IPS-20b (cell line): ENCODE measurements at regions not wholly inside any gene's neighbourhood (a gene's known extent, or its start where the extent isn't known, plus 50 kb on each side); places are given as distances from the start of the nearest gene placed in this dataset.
A peak's percentile ranks its signal among the peaks of the same experiment; 100 is the strongest.

Experiments used
- H3K27ac ChIP-seq: one replicate; pipeline ENCODE4 v1.5.1; 2013; ENCODE audit warnings: low read length
- H3K27me3 ChIP-seq: 2 replicates; pipeline ENCODE4 v1.6.1; 2013; ENCODE audit warnings: mild to moderate bottlenecking, low read length, inconsistent platforms; ENCODE audit not compliant: insufficient read depth
- H3K36me3 ChIP-seq: 2 replicates; pipeline ENCODE4 v1.6.1; 2013; ENCODE audit warnings: low read depth, mild to moderate bottlenecking, inconsistent platforms, low read length, moderate library complexity; ENCODE audit not compliant: insufficient read depth
- H3K4me1 ChIP-seq: 2 replicates; pipeline ENCODE4 v1.6.1; 2013; ENCODE audit warnings: mild to moderate bottlenecking, control low read depth, inconsistent platforms, low read length, moderate library complexity; ENCODE audit not compliant: insufficient read depth
- H3K4me3 ChIP-seq: 2 replicates; pipeline ENCODE4 v1.5.1; 2013; ENCODE audit warnings: mild to moderate bottlenecking, low read length, inconsistent platforms
- H3K9ac ChIP-seq: 2 replicates; pipeline ENCODE4 v1.6.1; 2013; ENCODE audit warnings: low read depth, mild to moderate bottlenecking, inconsistent platforms, low read length, moderate library complexity
- H3K9me3 ChIP-seq: 2 replicates; pipeline ENCODE4 v1.6.1; 2013; ENCODE audit warnings: mild to moderate bottlenecking, low read depth, low read length, inconsistent platforms; ENCODE audit not compliant: insufficient read depth

DNA sequence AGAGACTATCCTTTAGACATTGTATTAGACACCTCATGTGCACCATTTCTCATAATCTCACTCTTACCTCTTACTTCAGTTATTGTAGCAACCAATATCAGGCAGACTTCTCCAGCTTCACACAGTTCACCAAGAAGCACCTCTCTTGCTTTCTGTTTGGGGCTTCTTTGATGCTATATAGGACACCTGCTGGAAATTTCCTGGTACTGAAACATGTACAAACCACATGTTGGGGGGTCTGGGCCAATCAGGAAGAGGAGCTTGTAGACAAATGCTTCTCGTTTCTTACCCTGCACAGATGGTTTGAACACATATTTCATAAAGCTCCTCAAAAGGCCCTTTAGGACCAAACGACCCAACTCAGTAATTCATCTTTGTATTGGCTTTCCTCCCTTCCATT lies 212.1 kb downstream of the IZUMO3 start:
- no peak overlapping the region for H3K9ac ChIP-seq
- H3K4me1 ChIP-seq = peaks cover 9% of the 10 kb centered on the region; the same call in 1 of the 2 replicates
- no peak overlapping the region for H3K27ac ChIP-seq
- no peaks in the 10 kb centered on the region for H3K9me3 ChIP-seq
- no peak overlapping the region for H3K4me3 ChIP-seq
- H3K27me3 ChIP-seq = no peaks in the 10 kb centered on the region
- H3K36me3 ChIP-seq = no peaks in the 10 kb centered on the region

DNA sequence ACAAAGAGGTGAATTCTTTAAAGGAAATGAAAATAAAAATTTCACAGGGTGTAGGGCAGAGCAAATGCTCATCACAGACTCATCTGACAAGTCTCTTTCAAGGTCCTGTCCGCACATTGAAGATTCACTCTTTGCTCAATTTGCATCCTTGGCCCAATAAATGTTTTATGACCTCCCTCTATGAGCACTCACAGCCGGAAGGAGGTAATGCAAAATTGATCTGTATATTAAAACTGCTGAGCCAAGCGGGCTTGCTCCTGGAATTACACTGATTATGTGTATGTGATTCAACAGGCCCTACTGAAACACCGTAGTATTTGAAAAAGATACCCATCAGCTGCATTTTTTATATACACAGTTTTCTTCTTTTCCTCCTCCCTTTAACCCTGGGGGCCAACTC lies 246.8 kb downstream of the IZUMO3 start:
- peaks cover 6% of the 10 kb centered on the region; the same call in 1 of the 2 replicates for H3K4me1 ChIP-seq
- no peaks in the 10 kb centered on the region for H3K27me3 ChIP-seq
- H3K27ac ChIP-seq = no peak overlapping the region
- no peak overlapping the region for H3K9ac ChIP-seq
- no peak overlapping the region for H3K4me3 ChIP-seq
- no peaks in the 10 kb centered on the region for H3K36me3 ChIP-seq
- H3K9me3 ChIP-seq = 0 out of 2 replicates have a peak, but pooled peaks cover 3% of the 10 kb centered on the region

DNA sequence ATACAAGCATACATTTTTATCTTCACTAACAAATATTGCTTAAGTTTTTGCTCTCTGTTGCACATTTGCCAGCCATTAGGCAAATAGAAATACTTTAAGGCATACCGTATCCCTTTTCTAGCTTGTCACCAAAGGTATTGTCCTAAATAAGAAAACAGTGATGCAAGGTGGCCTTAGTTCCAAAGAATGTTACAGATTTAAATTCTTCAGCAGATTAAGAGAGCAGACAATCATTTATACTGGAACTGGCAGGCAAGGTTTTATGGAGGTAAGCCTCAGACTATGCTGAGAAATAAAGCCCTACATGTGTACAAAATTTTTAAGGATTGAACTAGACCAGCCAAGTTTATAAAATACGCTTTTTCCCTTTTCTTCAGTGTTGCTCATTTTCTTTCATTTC lies 247.8 kb downstream of the IZUMO3 start:
- Histone ChIP-seq H3K36me3 (no peaks in the 10 kb centered on the region), H3K9ac (no peak overlapping the region), H3K27me3 (no peaks in the 10 kb centered on the region), H3K27ac (no peak overlapping the region), H3K4me1 (peaks cover 16% of the 10 kb centered on the region; the same call in 1 of the 2 replicates), H3K4me3 (no peak overlapping the region), H3K9me3 (0 out of 2 replicates have a peak, but pooled peaks cover under 1% of the 10 kb centered on the region)

DNA sequence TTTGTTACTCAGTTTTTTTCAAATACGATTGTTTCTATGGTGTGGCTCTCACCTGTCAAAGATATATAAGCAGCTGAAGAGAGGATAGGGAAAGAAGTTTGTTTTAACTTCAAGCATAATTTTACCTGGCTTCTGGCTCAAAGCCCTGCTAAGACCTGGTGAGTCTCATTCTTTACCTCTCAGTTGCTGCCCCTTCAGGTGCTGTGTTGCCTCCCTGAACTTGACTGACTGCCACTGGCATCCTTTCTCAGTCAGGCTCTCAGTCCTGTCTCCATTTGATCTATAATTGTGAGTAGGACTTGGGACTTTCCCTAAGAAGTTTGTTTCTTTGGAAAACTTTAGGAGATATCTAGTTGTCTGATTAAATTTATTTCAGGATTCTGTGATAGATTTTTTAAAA lies 249.6 kb downstream of the IZUMO3 start:
- no peak overlapping the region for H3K4me3 ChIP-seq
- no peaks in the 10 kb centered on the region for H3K36me3 ChIP-seq
- H3K4me1 ChIP-seq = peaks cover 22% of the 10 kb centered on the region; the same call in 1 of the 2 replicates
- no peak overlapping the region for H3K9ac ChIP-seq
- H3K9me3 ChIP-seq = no peaks in the 10 kb centered on the region; the same call in 1 of the 2 replicates
- no peak overlapping the region for H3K27ac ChIP-seq
- no peaks in the 10 kb centered on the region for H3K27me3 ChIP-seq

DNA sequence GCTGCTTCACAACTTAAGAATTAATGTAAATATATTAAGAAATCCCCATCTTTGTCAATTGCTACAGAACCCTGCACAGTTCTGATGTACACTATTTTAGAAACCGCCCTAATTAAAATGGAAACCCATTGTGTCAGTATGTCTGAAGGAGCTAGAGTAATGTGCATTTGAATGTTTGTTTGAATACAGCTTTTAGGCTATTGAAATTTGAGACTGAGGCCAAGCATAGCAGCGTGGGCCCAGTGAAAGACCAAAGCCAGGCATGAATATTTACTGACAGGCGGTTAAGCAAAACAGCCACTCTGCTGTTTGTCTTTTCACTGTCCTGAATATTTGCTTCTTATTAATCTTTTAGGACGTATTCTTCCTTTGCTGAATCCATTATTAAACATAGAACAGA lies 252.3 kb downstream of the IZUMO3 start:
- Histone ChIP-seq H3K36me3 (no peaks in the 10 kb centered on the region), H3K9me3 (peaks cover 7% of the 10 kb centered on the region; the same call in 1 of the 2 replicates), H3K27me3 (no peaks in the 10 kb centered on the region), H3K4me1 (peaks cover 22% of the 10 kb centered on the region; the same call in 1 of the 2 replicates), H3K4me3 (peak overlapping the region; percentile 44; the same call in 1 of the 2 replicates), H3K9ac (peak overlapping the region; percentile 57; the same call in 1 of the 2 replicates), H3K27ac (peak overlapping the region; percentile 22)

DNA sequence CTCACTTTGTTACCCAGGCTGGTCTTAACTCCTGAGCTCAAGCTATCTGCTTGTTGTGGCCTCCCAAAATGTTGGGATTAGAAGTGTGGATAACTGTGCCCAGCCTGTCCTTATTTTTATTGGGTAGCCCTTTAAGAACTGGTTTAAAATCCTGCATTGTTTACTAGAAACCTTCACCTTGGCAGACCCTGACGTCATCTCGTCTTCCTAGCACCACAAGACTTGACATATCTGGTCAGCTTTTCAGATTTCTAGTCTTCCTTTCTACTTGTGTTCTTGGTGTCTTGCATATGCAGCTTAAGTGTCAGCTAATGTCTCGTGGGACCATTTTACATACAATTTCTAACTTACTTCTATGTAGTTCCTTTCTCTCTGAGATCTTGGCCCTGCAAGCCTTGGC lies 258.9 kb downstream of the IZUMO3 start:
- Histone ChIP-seq H3K9me3 (peaks cover 7% of the 10 kb centered on the region; the same call in 1 of the 2 replicates), H3K36me3 (no peaks in the 10 kb centered on the region), H3K27ac (no peak overlapping the region), H3K4me1 (no peaks in the 10 kb centered on the region), H3K9ac (no peak overlapping the region), H3K4me3 (no peak overlapping the region), H3K27me3 (no peaks in the 10 kb centered on the region)

DNA sequence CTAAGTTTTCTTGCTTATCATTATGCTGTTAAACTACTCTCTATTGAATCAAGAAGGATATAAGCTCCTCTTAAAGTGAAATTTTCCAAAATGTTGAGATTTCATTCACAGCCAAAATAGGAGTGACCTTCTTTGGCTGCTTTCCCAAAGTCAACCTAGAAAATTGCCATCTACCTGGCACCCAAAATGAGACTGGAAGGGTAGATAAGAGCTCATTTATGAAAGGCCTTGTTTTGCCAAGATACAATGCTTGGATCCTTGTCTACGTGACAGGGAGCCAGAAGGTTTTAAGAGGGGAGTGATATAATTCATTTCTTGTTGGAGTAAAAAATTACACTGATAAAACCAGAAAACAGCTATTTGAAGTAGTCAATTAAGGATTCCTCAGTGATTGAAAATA lies 287.1 kb downstream of the IZUMO3 start:
- H3K27me3 ChIP-seq = no peaks in the 10 kb centered on the region
- H3K36me3 ChIP-seq = no peaks in the 10 kb centered on the region
- no peaks in the 10 kb centered on the region for H3K9me3 ChIP-seq
- H3K4me1 ChIP-seq = no peaks in the 10 kb centered on the region
- H3K9ac ChIP-seq = no peak overlapping the region
- H3K27ac ChIP-seq = no peak overlapping the region
- H3K4me3 ChIP-seq = no peak overlapping the region

DNA sequence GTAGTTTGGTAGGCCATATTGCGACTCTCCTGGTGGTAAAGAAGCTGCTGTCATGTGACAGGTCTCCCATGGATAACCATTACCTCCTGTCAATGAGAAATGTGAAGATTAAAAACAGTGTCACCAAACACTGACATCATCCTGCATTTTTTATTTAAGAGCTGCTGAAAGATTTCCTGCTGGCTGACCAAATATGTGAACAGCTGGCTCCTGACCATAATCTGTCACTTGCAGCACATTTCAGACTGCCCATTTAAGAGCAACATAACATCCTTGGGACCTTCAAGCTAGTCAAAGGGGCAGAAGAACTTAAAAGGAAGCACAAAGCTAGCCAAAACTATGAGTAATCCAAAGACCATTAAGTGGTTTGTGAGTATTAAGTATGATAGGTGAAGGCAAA lies 288.0 kb downstream of the IZUMO3 start:
- Histone ChIP-seq H3K36me3 (no peaks in the 10 kb centered on the region), H3K4me3 (no peak overlapping the region), H3K9me3 (no peaks in the 10 kb centered on the region), H3K9ac (no peak overlapping the region), H3K27me3 (no peaks in the 10 kb centered on the region), H3K4me1 (no peaks in the 10 kb centered on the region), H3K27ac (no peak overlapping the region)

DNA sequence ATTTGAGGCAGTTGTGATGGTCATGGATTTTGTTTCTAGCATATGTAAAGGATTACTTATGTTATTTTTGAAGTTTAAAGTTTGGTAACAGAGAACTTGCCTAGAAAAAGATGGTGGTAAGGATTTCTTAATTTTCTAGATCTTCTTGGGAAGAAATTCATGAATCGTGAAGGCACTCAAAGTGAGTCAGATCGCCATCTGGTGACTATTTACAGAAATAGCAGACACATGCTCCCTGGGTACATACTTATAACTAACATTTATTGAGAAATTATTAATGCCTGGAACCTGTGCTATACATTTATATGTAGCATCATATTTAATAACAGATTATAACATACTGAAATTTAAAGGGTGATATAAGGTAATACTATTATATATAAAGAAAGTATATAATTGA lies 299.7 kb downstream of the IZUMO3 start:
- Histone ChIP-seq H3K9ac (no peak overlapping the region), H3K4me3 (no peak overlapping the region), H3K27me3 (no peaks in the 10 kb centered on the region), H3K9me3 (no peaks in the 10 kb centered on the region), H3K4me1 (no peaks in the 10 kb centered on the region; the same call in none of the 2 replicates), H3K36me3 (no peaks in the 10 kb centered on the region), H3K27ac (no peak overlapping the region)

DNA sequence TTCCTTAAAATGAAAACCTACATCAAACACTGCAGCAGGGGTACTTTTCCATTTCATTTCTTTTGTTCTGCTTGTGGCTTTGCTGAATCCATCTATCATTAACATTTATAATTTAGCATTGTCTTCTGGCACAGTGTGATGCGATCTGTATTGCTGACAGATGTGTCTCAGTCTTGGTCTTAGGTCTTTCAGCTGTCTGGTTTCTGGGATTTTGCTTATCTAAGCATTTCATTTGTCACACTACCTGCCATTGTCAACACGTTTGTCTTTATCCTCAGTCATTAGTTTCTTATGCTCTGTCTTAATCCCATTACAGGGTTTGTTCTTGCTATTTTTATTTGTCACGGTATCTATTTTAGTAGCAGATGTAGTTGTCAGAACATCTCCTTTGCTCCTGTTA lies 303.1 kb downstream of the IZUMO3 start:
- Histone ChIP-seq H3K4me1 (no peaks in the 10 kb centered on the region; the same call in 1 of the 2 replicates), H3K27ac (no peak overlapping the region), H3K27me3 (no peaks in the 10 kb centered on the region), H3K4me3 (no peak overlapping the region), H3K9ac (no peak overlapping the region), H3K36me3 (no peaks in the 10 kb centered on the region), H3K9me3 (no peaks in the 10 kb centered on the region; the same call in 1 of the 2 replicates)

DNA sequence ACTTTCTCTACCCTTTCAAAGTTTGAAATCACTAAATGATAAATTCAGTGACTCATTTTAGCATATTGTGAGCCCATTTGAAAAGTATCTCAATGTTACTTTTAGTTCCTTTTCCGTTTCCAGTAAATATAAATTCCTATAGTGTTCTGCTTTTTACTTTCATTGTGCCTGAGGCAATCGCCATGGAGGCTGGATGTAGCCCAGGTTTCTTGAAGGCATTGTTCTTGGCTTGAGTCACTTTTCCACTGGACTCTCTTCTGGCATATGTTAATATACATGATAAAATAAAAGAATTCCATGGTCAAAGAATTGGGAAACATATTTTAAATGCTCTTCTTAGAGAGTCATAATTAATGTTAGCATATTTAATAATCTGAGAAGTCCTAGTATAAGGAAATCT lies 327.0 kb downstream of the IZUMO3 start:
- H3K27me3 ChIP-seq = no peaks in the 10 kb centered on the region
- no peaks in the 10 kb centered on the region for H3K9me3 ChIP-seq
- no peak overlapping the region for H3K27ac ChIP-seq
- no peak overlapping the region for H3K4me3 ChIP-seq
- no peaks in the 10 kb centered on the region for H3K4me1 ChIP-seq
- H3K9ac ChIP-seq = no peak overlapping the region
- H3K36me3 ChIP-seq = no peaks in the 10 kb centered on the region

DNA sequence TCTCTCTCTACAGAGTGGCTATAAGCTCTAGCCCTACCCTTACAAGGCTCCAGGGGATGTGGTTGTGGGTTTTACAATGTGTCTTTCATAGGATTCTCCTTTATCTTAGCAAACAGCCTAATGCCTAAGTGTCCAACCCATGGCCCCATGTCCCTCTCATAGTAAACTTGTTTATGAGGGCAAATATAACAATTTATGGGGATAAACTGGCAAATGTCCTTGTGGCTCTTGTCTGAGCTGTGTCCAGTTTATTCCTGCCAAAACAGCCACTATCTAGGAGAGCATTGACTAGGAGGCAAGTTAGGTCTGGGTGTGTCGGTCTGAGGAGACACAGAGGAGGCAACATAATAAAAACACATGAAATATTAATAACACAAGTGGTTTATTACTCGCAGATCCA lies 335.1 kb downstream of the IZUMO3 start:
- Histone ChIP-seq H3K4me3 (no peak overlapping the region), H3K27ac (no peak overlapping the region), H3K4me1 (no peaks in the 10 kb centered on the region), H3K27me3 (no peaks in the 10 kb centered on the region), H3K36me3 (no peaks in the 10 kb centered on the region), H3K9me3 (no peaks in the 10 kb centered on the region), H3K9ac (no peak overlapping the region)
